HepG2 (cell line): ENCODE measurements at regions not wholly inside any gene's neighbourhood (a gene's known extent, or its start where the extent isn't known, plus 50 kb on each side); places are given as distances from the start of the nearest gene placed in this dataset.

ENCODE experiments used
- ATAC-seq: fragments of 200-7000 bp; cut with Tn5 transposase; 3 replicates; pipeline ENCODE4 v1.9.1; 2020; ENCODE audit warnings: mild to moderate bottlenecking, moderate library complexity
- BruUV-seq: library from RNA; stranded (reverse); fragments of 400-500 nt; replicated peaks from 2 replicates; lab custom pipeline; 2021; lab: Mats Ljungman, UMichigan
- CTCF ChIA-PET: fragments of 300-600 bp; formaldehyde crosslinking; extraction: SDS; loops from one replicate; lab custom pipeline; 2021; ENCODE audit warnings: low total read pairs, inconsistent platforms, low intra/inter-chr PET ratio; lab: Yijun Ruan, JAX
- POLR2A ChIA-PET: fragments of 350-600 bp; sonication (Branson Sonifier 250); formaldehyde crosslinking; loops from one replicate; lab custom pipeline; 2020; ENCODE audit warnings: antibody characterized with exemption, inconsistent platforms; lab: Yijun Ruan, JAX
- DNase-seq: peaks from one replicate; pipeline ENCODE4 v3.0.0-alpha.2; 2015; ENCODE audit warnings: low spot score
- FAIRE-seq: peaks from 3 replicates; lab custom pipeline; 2011; peaks lifted over from hg19 to GRCh38; lab: Jason Lieb, UNC
- H2AFZ ChIP-seq: one replicate; pipeline ENCODE4 v1.6.1; 2011; ENCODE audit warnings: low read length, inconsistent platforms
- H3K27ac ChIP-seq: fragments of 300-600 bp; 3 replicates; pipeline ENCODE4 v1.8.0; 2011; ENCODE audit warnings: mixed run types, mild to moderate bottlenecking, mixed read lengths, low read length, inconsistent platforms; ENCODE audit not compliant: insufficient read depth; ENCODE audit errors: extremely low read length
- H3K27me3 ChIP-seq, 2 experiments: fragments of 200-600 bp in 1 of 2; 2 replicates in 1 of 2; 3 replicates in 1 of 2; pipeline versions ENCODE4 v1.6.0 to v1.8.0; 2011; ENCODE audit warnings: low read length in 2 of 2, mild to moderate bottlenecking in 2 of 2, moderate library complexity in 2 of 2, inconsistent platforms in 1 of 2; ENCODE audit not compliant: insufficient read depth in 2 of 2, control insufficient read depth in 1 of 2
- H3K36me3 ChIP-seq, 2 experiments: fragments of 200-600 bp in 1 of 2; replicated peaks in 1 of 2; 2 replicates in 1 of 2; 3 replicates in 1 of 2; pipeline versions ENCODE4 v1.5.1 to v1.8.0; 2011; ENCODE audit warnings: low read length in 2 of 2, inconsistent platforms in 1 of 2; ENCODE audit not compliant: insufficient read depth in 2 of 2, control insufficient read depth in 1 of 2
- H3K4me1 ChIP-seq: 2 replicates; pipeline ENCODE4 v1.5.1; 2012; ENCODE audit warnings: low read length, inconsistent platforms; ENCODE audit not compliant: insufficient read depth
- H3K4me2 ChIP-seq: 2 replicates; pipeline ENCODE4 v1.6.0; 2011; ENCODE audit warnings: low read depth, low read length, inconsistent platforms
- H3K4me3 ChIP-seq, 3 experiments: fragments of 200-600 bp in 1 of 3; sonication (generic), shearing (Covaris generic) in 1 of 3; replicated peaks in 1 of 3; 2 replicates each; pipeline ENCODE4 v1.5.1; 2011 to 2016; ENCODE audit warnings: low read length in 3 of 3, inconsistent platforms in 2 of 3, low read depth in 2 of 3, mild to moderate bottlenecking in 2 of 3, control low read depth in 1 of 3, mixed read lengths in 1 of 3; ENCODE audit not compliant: insufficient read depth in 1 of 3
- H3K79me2 ChIP-seq: one replicate; pipeline ENCODE4 v1.6.1; 2011; ENCODE audit warnings: low read length, inconsistent platforms; ENCODE audit not compliant: insufficient read depth
- H3K9ac ChIP-seq: 2 replicates; pipeline ENCODE4 v1.6.0; 2011; ENCODE audit warnings: mild to moderate bottlenecking, low read depth, low read length, inconsistent platforms; ENCODE audit not compliant: insufficient read depth
- H3K9me3 ChIP-seq: 2 replicates; pipeline ENCODE4 v1.5.1; 2012; ENCODE audit warnings: mild to moderate bottlenecking, low read length
- H4K20me1 ChIP-seq: 2 replicates; pipeline ENCODE4 v1.6.0; 2011; ENCODE audit warnings: inconsistent platforms, mild to moderate bottlenecking, low read length, moderate library complexity; ENCODE audit not compliant: insufficient read depth
- GATAD2A ChIP-seq: IDR thresholded peaks from 2 replicates; pipeline ENCODE4 v1.6.1; 2016
- NFYC ChIP-seq: IDR thresholded peaks from 2 replicates; pipeline ENCODE4 v1.6.1; 2016; ENCODE audit warnings: missing genetic modification reagents, missing compliant biosample characterization
- RBAK ChIP-seq: sonication (generic); formaldehyde crosslinking; IDR thresholded peaks from 2 replicates; pipeline ENCODE4 v1.5.1; 2020; ENCODE audit warnings: mild to moderate bottlenecking, missing genetic modification reagents
- SKI ChIP-seq: fragments of 450-650 bp; IDR thresholded peaks from one replicate; pipeline ENCODE4 v1.6.1; 2018; ENCODE audit warnings: mild to moderate bottlenecking; ENCODE audit not compliant: partially characterized antibody
- SMAD1 ChIP-seq: sonication (generic); formaldehyde crosslinking; IDR thresholded peaks from 2 replicates; pipeline ENCODE4 v1.4.0; 2020; ENCODE audit warnings: missing genetic modification reagents, low read depth, mild to moderate bottlenecking, borderline replicate concordance
- STAT5B ChIP-seq: sonication (generic); formaldehyde crosslinking; IDR thresholded peaks from 2 replicates; pipeline ENCODE4 v1.4.0; 2020; ENCODE audit warnings: missing genetic modification reagents
- XBP1 ChIP-seq: sonication (generic); formaldehyde crosslinking; IDR thresholded peaks from 2 replicates; pipeline ENCODE4 v1.5.0; 2020; ENCODE audit warnings: missing genetic modification reagents
- ZNF891 ChIP-seq: sonication (generic); formaldehyde crosslinking; IDR thresholded peaks from 2 replicates; pipeline ENCODE4 v1.5.0; 2020; ENCODE audit warnings: mild to moderate bottlenecking, missing genetic modification reagents
- WGBS: methylation state at CpG from one replicate; pipeline ENCODE4 v1.1.6; 2017; ENCODE audit warnings: low lambda C conversion rate; 5-methylcytosine and 5-hydroxymethylcytosine counted together
- in situ Hi-C: cut with HindIII; loops from 2 replicates; pipeline ENCODE4 v1.10.0; 2017; ENCODE audit warnings: low pct_unique_long_range_greater_than_20kb; ENCODE audit not compliant: extremely low pct_ligation_motif_present
- intact Hi-C: fragments of 100-400 bp; cut with micrococcal nuclease; formaldehyde crosslinking; loops from one replicate; pipeline ENCODE4 v1.10.0; 2022; ENCODE audit not compliant: unreplicated experiment
- TF ChIP-seq, protein P1 (sequence below): sonication (generic); formaldehyde crosslinking; IDR thresholded peaks from 2 replicates; pipeline ENCODE4 v1.4.0; 2020; ENCODE audit warnings: mild to moderate bottlenecking, missing genetic modification reagents
- TF ChIP-seq, protein P2 (sequence below): sonication (generic); formaldehyde crosslinking; IDR thresholded peaks from 2 replicates; pipeline ENCODE4 v1.8.1; 2023; ENCODE audit warnings: mild to moderate bottlenecking, missing genetic modification reagents
- TF ChIP-seq, protein P3 (sequence below): sonication (generic); formaldehyde crosslinking; IDR thresholded peaks from 2 replicates; pipeline ENCODE4 v1.5.0; 2020; ENCODE audit warnings: mild to moderate bottlenecking, missing genetic modification reagents

DNA sequence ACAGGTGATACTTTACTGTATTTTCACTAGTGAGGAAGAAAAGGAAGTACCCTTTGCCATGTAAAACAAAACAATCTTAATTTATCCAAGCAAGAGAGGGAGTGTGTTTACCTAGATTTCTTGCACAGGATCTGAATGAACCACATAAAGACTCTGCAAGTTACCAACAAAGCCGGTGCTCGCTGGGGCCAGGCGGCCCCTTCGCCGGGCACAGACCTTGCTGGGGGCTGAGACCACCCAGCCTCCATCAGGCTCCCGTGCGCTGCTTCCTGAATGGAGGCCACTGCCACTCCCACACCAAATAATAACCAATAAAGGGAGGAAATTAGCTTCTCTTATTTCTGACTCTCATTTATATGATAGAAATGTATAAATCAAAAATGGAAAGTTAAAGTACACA, 625.0 kb upstream of the ADARB2 start:
- H3K4me2 ChIP-seq, result no peak overlapping the region
- in situ Hi-C loops, result no loop called here

More for the DNA sequence above, 625.0 kb upstream of the ADARB2 start:
- ChIA-PET CTCF (no interaction called here), POLR2A (no interaction called here)
- no TSS peak for BruUV-seq
- WGBS, result 35% methylated on average over 7 of the region's 7 CpGs
- no peak overlapping the region for H2AFZ ChIP-seq
- intact Hi-C loops, result no loop called here
- H3K9ac ChIP-seq, result no peak overlapping the region
- no peak for DNase-seq
- H4K20me1 ChIP-seq, result no peaks in the 10 kb centered on the region
- no peak for ATAC-seq
- FAIRE-seq, result no peak
- H3K27me3 ChIP-seq, result no peaks in the 10 kb centered on the region; a peak in 1 of 5 replicates
- H3K36me3 ChIP-seq, result no peaks in the 10 kb centered on the region
- H3K9me3 ChIP-seq, result no peaks in the 10 kb centered on the region
- no peak overlapping the region for H3K27ac ChIP-seq
- TF ChIP-seq NFYC (CRISPR knock-in tag), result no peak
- TF ChIP-seq, protein P1, sequence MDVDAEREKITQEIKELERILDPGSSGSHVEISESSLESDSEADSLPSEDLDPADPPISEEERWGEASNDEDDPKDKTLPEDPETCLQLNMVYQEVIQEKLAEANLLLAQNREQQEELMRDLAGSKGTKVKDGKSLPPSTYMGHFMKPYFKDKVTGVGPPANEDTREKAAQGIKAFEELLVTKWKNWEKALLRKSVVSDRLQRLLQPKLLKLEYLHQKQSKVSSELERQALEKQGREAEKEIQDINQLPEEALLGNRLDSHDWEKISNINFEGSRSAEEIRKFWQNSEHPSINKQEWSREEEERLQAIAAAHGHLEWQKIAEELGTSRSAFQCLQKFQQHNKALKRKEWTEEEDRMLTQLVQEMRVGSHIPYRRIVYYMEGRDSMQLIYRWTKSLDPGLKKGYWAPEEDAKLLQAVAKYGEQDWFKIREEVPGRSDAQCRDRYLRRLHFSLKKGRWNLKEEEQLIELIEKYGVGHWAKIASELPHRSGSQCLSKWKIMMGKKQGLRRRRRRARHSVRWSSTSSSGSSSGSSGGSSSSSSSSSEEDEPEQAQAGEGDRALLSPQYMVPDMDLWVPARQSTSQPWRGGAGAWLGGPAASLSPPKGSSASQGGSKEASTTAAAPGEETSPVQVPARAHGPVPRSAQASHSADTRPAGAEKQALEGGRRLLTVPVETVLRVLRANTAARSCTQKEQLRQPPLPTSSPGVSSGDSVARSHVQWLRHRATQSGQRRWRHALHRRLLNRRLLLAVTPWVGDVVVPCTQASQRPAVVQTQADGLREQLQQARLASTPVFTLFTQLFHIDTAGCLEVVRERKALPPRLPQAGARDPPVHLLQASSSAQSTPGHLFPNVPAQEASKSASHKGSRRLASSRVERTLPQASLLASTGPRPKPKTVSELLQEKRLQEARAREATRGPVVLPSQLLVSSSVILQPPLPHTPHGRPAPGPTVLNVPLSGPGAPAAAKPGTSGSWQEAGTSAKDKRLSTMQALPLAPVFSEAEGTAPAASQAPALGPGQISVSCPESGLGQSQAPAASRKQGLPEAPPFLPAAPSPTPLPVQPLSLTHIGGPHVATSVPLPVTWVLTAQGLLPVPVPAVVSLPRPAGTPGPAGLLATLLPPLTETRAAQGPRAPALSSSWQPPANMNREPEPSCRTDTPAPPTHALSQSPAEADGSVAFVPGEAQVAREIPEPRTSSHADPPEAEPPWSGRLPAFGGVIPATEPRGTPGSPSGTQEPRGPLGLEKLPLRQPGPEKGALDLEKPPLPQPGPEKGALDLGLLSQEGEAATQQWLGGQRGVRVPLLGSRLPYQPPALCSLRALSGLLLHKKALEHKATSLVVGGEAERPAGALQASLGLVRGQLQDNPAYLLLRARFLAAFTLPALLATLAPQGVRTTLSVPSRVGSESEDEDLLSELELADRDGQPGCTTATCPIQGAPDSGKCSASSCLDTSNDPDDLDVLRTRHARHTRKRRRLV (CRISPR knock-in tag), result no peak
- no peak for TF ChIP-seq ZNF891 (CRISPR knock-in tag)
- TF ChIP-seq, protein P2, sequence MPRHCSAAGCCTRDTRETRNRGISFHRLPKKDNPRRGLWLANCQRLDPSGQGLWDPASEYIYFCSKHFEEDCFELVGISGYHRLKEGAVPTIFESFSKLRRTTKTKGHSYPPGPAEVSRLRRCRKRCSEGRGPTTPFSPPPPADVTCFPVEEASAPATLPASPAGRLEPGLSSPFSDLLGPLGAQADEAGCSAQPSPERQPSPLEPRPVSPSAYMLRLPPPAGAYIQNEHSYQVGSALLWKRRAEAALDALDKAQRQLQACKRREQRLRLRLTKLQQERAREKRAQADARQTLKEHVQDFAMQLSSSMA (CRISPR knock-in tag), result no peak
- TF ChIP-seq STAT5B (CRISPR knock-in tag), result no peak
- TF ChIP-seq GATAD2A (CRISPR knock-in tag), result no peak
- TF ChIP-seq RBAK (CRISPR knock-in tag), result no peak
- TF ChIP-seq SKI, result no peak
- no peak for TF ChIP-seq XBP1 (CRISPR knock-in tag)
- TF ChIP-seq SMAD1, result no peak
- TF ChIP-seq, protein P3, sequence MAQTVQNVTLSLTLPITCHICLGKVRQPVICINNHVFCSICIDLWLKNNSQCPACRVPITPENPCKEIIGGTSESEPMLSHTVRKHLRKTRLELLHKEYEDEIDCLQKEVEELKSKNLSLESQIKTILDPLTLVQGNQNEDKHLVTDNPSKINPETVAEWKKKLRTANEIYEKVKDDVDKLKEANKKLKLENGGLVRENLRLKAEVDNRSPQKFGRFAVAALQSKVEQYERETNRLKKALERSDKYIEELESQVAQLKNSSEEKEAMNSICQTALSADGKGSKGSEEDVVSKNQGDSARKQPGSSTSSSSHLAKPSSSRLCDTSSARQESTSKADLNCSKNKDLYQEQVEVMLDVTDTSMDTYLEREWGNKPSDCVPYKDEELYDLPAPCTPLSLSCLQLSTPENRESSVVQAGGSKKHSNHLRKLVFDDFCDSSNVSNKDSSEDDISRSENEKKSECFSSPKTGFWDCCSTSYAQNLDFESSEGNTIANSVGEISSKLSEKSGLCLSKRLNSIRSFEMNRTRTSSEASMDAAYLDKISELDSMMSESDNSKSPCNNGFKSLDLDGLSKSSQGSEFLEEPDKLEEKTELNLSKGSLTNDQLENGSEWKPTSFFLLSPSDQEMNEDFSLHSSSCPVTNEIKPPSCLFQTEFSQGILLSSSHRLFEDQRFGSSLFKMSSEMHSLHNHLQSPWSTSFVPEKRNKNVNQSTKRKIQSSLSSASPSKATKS (CRISPR knock-in tag), result no peak
- H3K4me3 ChIP-seq, result no peak overlapping the region
- H3K4me1 ChIP-seq, result no peaks in the 10 kb centered on the region
- no peaks in the 10 kb centered on the region for H3K79me2 ChIP-seq
